Heart right ventricle (tissue), 16 donors: ENCODE measurements at regions not wholly inside any gene's neighbourhood (a gene's known extent, or its start where the extent isn't known, plus 50 kb on each side); places are given as distances from the start of the nearest gene placed in this dataset.
A peak's percentile ranks its signal among the peaks of the same experiment; 100 is the strongest.

Experiments
- ATAC-seq, 8 donors: fragments of 200-7000 bp; cut with Tn5 transposase; one replicate each; pipeline ENCODE4 v1.9.1; 2020; ENCODE audit warnings: mild to moderate bottlenecking in 8 of 8, moderate library complexity in 8 of 8, moderate number of reproducible peaks in 1 of 8
- DNase-seq, 2 donors: peaks; one replicate each; pipeline ENCODE4 v3.0.0-alpha.2; 2020
- H3K27ac ChIP-seq, 10 donors: fragments of 200-600 bp; sonication (generic) in 2 of 10; one replicate each; pipeline versions ENCODE4 v1.5.0 to v1.8.0; 2020 to 2022; ENCODE audit warnings: mild to moderate bottlenecking in 3 of 10
- H3K27me3 ChIP-seq, 7 donors: fragments of 200-600 bp; one replicate each; pipeline ENCODE4 v1.8.0; 2021 to 2022; ENCODE audit warnings: mild to moderate bottlenecking in 2 of 7
- H3K36me3 ChIP-seq, 9 donors: fragments of 200-600 bp; sonication (generic) in 1 of 9; one replicate each; pipeline versions ENCODE4 v1.5.0 to v1.8.0; 2020 to 2022; ENCODE audit warnings: mild to moderate bottlenecking in 2 of 9
- H3K4me1 ChIP-seq, 9 donors: fragments of 200-600 bp; sonication (generic) in 1 of 9; one replicate each; pipeline versions ENCODE4 v1.5.0 to v1.8.0; 2020 to 2022; ENCODE audit warnings: mild to moderate bottlenecking in 4 of 9
- H3K4me3 ChIP-seq, 10 donors: fragments of 200-600 bp; sonication (generic) in 2 of 10; one replicate each; pipeline versions ENCODE4 v1.5.0 to v1.8.0; 2020 to 2022; ENCODE audit warnings: mild to moderate bottlenecking in 7 of 10, moderate library complexity in 2 of 10
- H3K9me3 ChIP-seq, 11 donors: fragments of 200-600 bp in 10 of 11; sonication (generic) in 2 of 11; one replicate each; pipeline versions ENCODE4 v1.5.0 to v1.8.0; 2013 to 2022; ENCODE audit warnings: mild to moderate bottlenecking in 2 of 11, control low read depth in 1 of 11, moderate library complexity in 1 of 11
- CTCF ChIP-seq, 9 donors: fragments of 200-600 bp; sonication (generic) in 2 of 9; IDR thresholded peaks; one replicate each; pipeline versions ENCODE4 v1.5.0 to v1.8.0; 2021 to 2022; ENCODE audit warnings: antibody characterized with exemption in 9 of 9, mild to moderate bottlenecking in 5 of 9, moderate library complexity in 1 of 9
- WGBS, 2 donors: extraction: QIAGEN DNeasy Blood & Tissue Kit; methylation state at CpG; one replicate each; pipeline ENCODE4 v1.1.7; 2013; ENCODE audit warnings: inconsistent platforms in 1 of 2; 5-methylcytosine and 5-hydroxymethylcytosine counted together
- intact Hi-C, 10 donors: fragments of 100-400 bp; cut with DNase I; formaldehyde crosslinking; loops; one replicate each; pipeline versions ENCODE4 v1.11.1 to v1.14.2; 2022
- donor health status: Arrhythmogenic right ventricular cardiomyopathy.
- donor health status: ischemic (EF 13 %, LVEDD 7.1; RV severe dilation, severe dysfunction).
- donor health status: healthy with polysubstance abuse.
- donor health status: DM: no; HTN: yes; CAD: no.
- donor health status: DM: no; HTN: no; CAD: no.
- donor health status: ischemic (EF 25% LVEDD 6.9; RV normal size, moderate dysfunction).
- donor health status: ischemic (EF 25% LVEDD 5.7; RV mildly dilated, moderate dysfunction).
- donor health status: healthy.
- donor health status: DM: yes; HTN: yes; CAD: no.
- donor health status: Ischemic cardiomyopathy.
- donor health status: ischemic (EF 35%, LVEDD 5.7; RV mildly dilated, moderate dysfunction).
- donor health status: nonischemic (EF 11% LVEDD 7.7; RV severe dilation, severe dysfunction).
- donor health status: DM: yes; HTN: yes; CAD: no.
- donor health status: PGD.
- donor health status: ischemic (EF 29% LVEDD 5.4; RV normal size, mild dysfunction).
- donor health status: nonischemic (EF 23%, LVEDD 6.1; RV moderate dilation, normal function).

GRCh38 chr4:89641367-89641687 lies 195.6 kb downstream of the SNCA start:
- Histone ChIP-seq H3K4me1 (no peaks in the 10 kb centered on the region), H3K27me3 (no peaks in the 10 kb centered on the region), H3K36me3 (no peaks in the 10 kb centered on the region), H3K27ac (no peak overlapping the region), H3K4me3 (peak overlapping the region in 5 of 10 donors; percentile 20 to 30 (median 22)), H3K9me3 (no peaks in the 10 kb centered on the region)
- DNase-seq (no peak), ATAC-seq (no peak)
- TF ChIP-seq CTCF (IDR thresholded peaks at IDR 0.05) = peak in 1 of 9 donors; percentile 3
- intact Hi-C loops = no loop called here
- WGBS, 2 donors = 22 to 25% methylated on average over 6 of the region's 6 CpGs

GRCh38 chr4:89640620-89641366 lies 196.2 kb downstream of the SNCA start:
- 36% methylated on average over 17 of the region's 17 CpGs for WGBS, 2 donors
- Histone ChIP-seq H3K36me3 (no peaks in the 10 kb centered on the region), H3K9me3 (no peaks in the 10 kb centered on the region), H3K4me3 (peak overlapping the region in 5 of 10 donors; percentile 20 to 30 (median 22)), H3K27me3 (no peaks in the 10 kb centered on the region), H3K4me1 (no peaks in the 10 kb centered on the region), H3K27ac (no peak overlapping the region)
- peak in 8 of 9 donors; percentile 9 to 57 (median 46) for TF ChIP-seq CTCF (IDR thresholded peaks at IDR 0.05)
- ATAC-seq (peak; percentile 35 to 80 (median 56)), DNase-seq (peak; percentile 5 to 33)
- intact Hi-C loops = no loop called here

GRCh38 chr4:89639395-89639794 lies 197.6 kb downstream of the SNCA start:
- 69 to 78% methylated on average over 2 of the region's 2 CpGs for WGBS, 2 donors
- ATAC-seq = no peak
- Histone ChIP-seq H3K36me3 (no peaks in the 10 kb centered on the region), H3K27ac (no peak overlapping the region), H3K4me3 (no peak overlapping the region), H3K27me3 (no peaks in the 10 kb centered on the region), H3K4me1 (no peaks in the 10 kb centered on the region), H3K9me3 (no peaks in the 10 kb centered on the region)
- no peak for TF ChIP-seq CTCF (IDR thresholded peaks at IDR 0.05)
- intact Hi-C loops = no loop called here
- DNase-seq = no peak

GRCh38 chr4:89625599-89626293 lies 211.2 kb downstream of the SNCA start:
- DNase-seq (no peak), ATAC-seq (no peak)
- Histone ChIP-seq H3K4me3 (no peak overlapping the region), H3K36me3 (no peaks in the 10 kb centered on the region), H3K27me3 (no peaks in the 10 kb centered on the region), H3K9me3 (no peaks in the 10 kb centered on the region), H3K4me1 (no peaks in the 10 kb centered on the region), H3K27ac (no peak overlapping the region)
- TF ChIP-seq CTCF (IDR thresholded peaks at IDR 0.05) = no peak
- WGBS, 2 donors = 69 to 74% methylated on average over 1 of the region's 1 CpG
- intact Hi-C loops = no loop called here
